Upper lobe of left lung (tissue), 6 donors: ENCODE measurements at regions not wholly inside any gene's neighbourhood (a gene's known extent, or its start where the extent isn't known, plus 50 kb on each side); places are given as distances from the start of the nearest gene placed in this dataset.
"Not testable (repeated sequence)": the region's sequence is repeated elsewhere in the genome, so short reads cannot be mapped to it uniquely, and the experiment has no call there.

Source experiments
- ATAC-seq, 2 donors: fragments of 200-7000 bp; cut with Tn5 transposase; one replicate each; pipeline ENCODE4 v1.9.1; 2022; ENCODE audit warnings: mild to moderate bottlenecking in 2 of 2, moderate library complexity in 2 of 2; ENCODE audit not compliant: low FRiP score in 2 of 2
- DNase-seq, 2 donors: peaks; one replicate each; pipeline ENCODE4 v3.0.0-alpha.2; 2019 to 2020
- H3K27ac ChIP-seq, 4 donors: fragments of 200-600 bp; sonication (generic); one replicate each; pipeline ENCODE4 v1.5.1; 2016 to 2019
- H3K27me3 ChIP-seq, 4 donors: fragments of 200-600 bp; sonication (generic); one replicate each; pipeline ENCODE4 v1.5.1; 2017 to 2019
- H3K36me3 ChIP-seq, 4 donors: fragments of 200-600 bp; sonication (generic); one replicate each; pipeline ENCODE4 v1.5.1; 2016 to 2019
- H3K4me1 ChIP-seq, 4 donors: fragments of 200-600 bp; sonication (generic); one replicate each; pipeline ENCODE4 v1.5.1; 2018 to 2019
- H3K4me3 ChIP-seq, 4 donors: fragments of 200-600 bp; sonication (generic); one replicate each; pipeline ENCODE4 v1.5.1; 2017 to 2019; ENCODE audit warnings: mild to moderate bottlenecking in 2 of 4, moderate library complexity in 1 of 4
- H3K9me3 ChIP-seq, 4 donors: fragments of 200-600 bp; sonication (generic); one replicate each; pipeline ENCODE4 v1.5.1; 2018 to 2019
- WGBS, 2 donors: methylation state at CpG; one replicate each; pipeline ENCODE4 v1.1.5; 2017 to 2018; 5-methylcytosine and 5-hydroxymethylcytosine counted together
- small RNA-seq, 4 donors: library from RNA; depleted of rRNA; stranded (forward); fragments of <200 nt; gene quantifications; one replicate each; pipeline ENCODE3, GENCODE V24; 2016
- donor health status: DM: no; HTN: no; CAD: no; lungs with moderate emphysema.
- donor health status: DM: no; HTN: yes; CAD: no; lungs with severe emphysema.

DNA sequence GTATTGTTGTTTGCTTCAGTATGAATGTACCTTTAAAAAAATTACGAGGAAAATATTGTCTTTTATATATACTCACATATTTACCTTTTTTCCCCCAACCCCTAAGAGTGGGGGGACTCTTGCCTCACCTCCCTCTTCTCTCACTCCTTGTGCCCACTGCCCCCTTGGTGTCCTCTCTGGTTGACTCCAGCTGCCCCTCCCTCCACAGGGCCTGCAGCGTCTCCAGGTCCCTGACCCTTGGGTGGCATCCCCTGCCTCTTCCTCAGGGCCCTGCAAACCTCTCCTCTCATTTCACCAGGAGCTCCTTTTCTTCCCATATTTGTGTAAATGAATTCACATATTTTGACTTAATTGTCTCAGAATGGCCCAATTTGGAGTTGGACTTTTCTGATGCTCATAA lies 184.3 kb upstream of the GOLGA6L22 start:
- 63 to 78% methylated on average over 2 of the region's 2 CpGs for WGBS, 2 donors
- peak in 1 of 2 donors; percentile 47 for ATAC-seq

DNA sequence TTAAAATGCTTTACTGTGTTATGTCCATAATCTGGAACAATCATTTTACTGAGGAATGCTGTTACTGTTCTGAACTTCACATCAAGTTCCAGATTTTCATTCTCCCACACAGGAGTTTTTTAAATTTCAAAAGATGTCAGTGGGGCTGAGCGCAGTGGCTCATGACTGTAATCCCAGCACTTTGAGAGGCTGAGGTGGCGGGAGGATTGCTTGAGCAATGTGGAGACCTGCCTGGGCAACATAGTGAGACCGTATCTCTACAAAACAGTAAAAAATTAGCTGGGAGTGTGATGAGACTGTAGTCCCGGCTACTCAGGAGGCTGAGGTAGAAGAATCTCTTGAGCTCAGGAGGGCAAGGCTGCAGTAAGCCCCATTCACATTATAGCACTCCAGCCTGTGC lies 177.9 kb upstream of the GOLGA6L22 start:
- not testable (repeated sequence) for H3K27ac ChIP-seq, H3K36me3 ChIP-seq, H3K9me3 ChIP-seq, ATAC-seq, H3K4me3 ChIP-seq, H3K4me1 ChIP-seq, DNase-seq, H3K27me3 ChIP-seq
- 67 to 84% methylated on average over 4 of the region's 4 CpGs for WGBS, 2 donors

More for the DNA sequence above, 184.3 kb upstream of the GOLGA6L22 start:
- not testable (repeated sequence) for H3K36me3 ChIP-seq, H3K9me3 ChIP-seq, H3K27me3 ChIP-seq, H3K4me1 ChIP-seq, H3K27ac ChIP-seq, H3K4me3 ChIP-seq, DNase-seq

DNA sequence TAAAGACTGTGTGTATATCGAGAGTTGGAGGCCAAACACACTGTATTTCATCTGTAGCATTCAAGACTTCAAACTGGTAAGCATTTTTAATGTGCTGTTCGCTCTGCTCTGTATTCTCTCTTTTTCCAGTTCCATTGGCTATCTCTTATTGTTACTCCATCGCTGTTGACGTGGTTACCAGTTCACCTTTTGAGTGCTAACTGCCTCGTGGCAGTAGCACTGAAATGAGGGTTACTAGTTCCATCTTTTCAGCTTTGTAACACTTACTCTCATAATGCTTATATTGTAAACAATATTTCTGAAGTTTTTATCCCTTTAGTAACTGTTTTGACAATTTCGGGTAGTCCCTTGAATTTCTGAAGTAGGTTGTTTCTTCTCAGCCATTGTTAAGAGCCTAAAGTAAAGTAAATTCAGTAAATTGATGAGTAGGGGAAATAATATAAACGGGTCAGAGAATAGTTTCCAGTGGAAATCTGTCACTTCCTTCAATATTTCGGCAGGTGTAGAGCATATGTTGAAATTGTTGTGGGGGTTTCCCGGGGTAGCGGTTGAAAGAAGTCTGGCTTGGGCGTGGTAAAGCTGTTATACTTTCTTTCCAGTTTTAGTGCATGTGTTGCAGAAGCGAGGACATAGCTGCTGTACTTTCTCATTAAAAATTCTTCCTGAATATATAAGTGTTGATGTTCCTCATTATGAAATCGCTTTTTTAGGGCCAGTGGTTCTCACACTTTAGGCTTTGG lies 175.7 kb upstream of the GOLGA6L22 start:
- ATAC-seq, H3K4me3 ChIP-seq, DNase-seq, H3K27ac ChIP-seq, H3K27me3 ChIP-seq, H3K36me3 ChIP-seq, H3K9me3 ChIP-seq, H3K4me1 ChIP-seq: not testable (repeated sequence)
- 56 to 60% methylated on average over 13 of the region's 13 CpGs for WGBS, 2 donors

DNA sequence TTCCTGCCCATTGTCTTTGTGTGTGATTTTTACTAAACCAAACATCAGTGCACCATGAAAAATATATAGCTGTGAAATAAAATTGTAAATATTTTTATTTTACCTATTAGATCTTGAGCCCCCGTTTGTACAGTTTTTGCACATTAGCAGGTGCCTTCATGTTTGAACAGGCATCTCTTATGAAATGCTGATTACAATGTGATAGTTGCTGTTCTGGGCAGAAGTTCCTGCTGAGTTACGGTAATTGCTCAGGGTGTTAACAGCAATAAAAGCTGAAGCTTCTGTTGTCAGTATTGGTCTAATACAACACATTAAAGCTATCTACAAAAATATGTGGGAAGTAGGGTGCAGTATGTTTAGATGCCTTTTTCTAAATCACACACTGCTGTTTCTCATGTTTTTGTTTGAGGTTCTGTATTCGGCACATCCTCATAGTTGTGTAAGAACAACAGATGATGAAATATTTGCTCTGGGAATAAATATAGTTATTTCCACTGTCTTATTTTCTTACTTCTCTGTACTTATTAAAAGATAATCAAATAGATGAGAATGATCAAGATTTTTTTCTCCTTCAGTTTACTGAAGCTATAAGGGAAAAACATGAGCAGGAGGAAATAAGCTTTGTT lies 173.8 kb upstream of the GOLGA6L22 start:
- WGBS, 2 donors, result 55 to 59% methylated on average over 3 of the region's 3 CpGs
- not testable (repeated sequence) for H3K36me3 ChIP-seq, H3K27ac ChIP-seq, H3K4me3 ChIP-seq, H3K9me3 ChIP-seq, H3K27me3 ChIP-seq, H3K4me1 ChIP-seq, ATAC-seq, DNase-seq

DNA sequence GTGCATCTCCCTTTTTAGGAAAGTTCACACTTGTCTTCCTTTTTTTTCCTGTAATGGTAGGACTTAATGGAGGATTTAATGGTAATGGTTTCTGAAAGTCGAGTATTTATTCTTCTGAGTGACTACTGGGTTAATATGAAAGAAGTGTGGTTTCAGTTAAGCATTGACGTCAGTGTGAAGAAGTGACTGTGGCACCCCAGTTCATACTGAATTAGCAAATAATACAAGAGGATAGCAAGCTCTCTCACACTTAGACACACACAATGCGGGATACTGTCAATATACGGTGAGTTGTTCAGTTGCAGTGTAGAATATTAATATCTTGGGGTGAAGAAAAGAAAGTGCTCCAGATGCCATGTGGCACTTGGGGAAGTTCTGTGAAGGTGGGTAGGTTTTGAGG lies 167.6 kb upstream of the GOLGA6L22 start:
- H3K27me3 ChIP-seq, ATAC-seq, H3K4me3 ChIP-seq, H3K4me1 ChIP-seq, H3K36me3 ChIP-seq, DNase-seq, H3K9me3 ChIP-seq, H3K27ac ChIP-seq: not testable (repeated sequence)
- 61 to 69% methylated on average over 4 of the region's 4 CpGs for WGBS, 2 donors

DNA sequence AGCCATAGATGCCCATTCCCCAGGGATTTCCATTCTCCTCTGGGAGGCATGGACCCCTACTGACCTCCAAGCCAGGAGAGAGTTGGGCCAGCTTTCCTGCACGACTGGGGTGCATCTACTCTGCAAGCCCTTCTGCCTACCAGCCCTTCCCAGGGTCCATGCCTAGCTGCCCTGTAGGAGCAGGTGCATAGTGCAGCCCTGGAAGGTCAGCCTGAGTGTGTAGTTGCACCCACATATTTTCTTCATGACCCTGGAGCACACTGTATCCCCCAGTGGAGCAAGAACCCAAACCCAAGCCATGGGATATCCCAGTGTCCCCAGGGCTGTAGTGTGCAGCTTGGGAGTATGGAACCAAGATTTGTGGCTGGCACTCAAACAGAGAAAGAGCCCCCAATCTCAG lies 155.6 kb upstream of the GOLGA6L22 start:
- not testable (repeated sequence) for DNase-seq, H3K9me3 ChIP-seq, H3K36me3 ChIP-seq, H3K27ac ChIP-seq, H3K4me3 ChIP-seq, H3K27me3 ChIP-seq, H3K4me1 ChIP-seq
- no CpG with 5 or more reads among the region's 1 CpG for WGBS, 2 donors
- ATAC-seq, result peak; percentile 62 to 79

Small RNA genes lying in the stretch of these regions (small RNA-seq; reads per million reads assigned to genes)
- gene MIR1268A, result 0 reads per million in 4 donors
